ENCODE measurements at regions not wholly inside any gene's neighbourhood (a gene's known extent, or its start where the extent isn't known, plus 50 kb on each side); places are given as distances from the start of the nearest gene placed in this dataset.

- Histone ChIP-seq H3K9me3 (no peaks in the 10 kb centered on the region), H3K27me3 (replicated peaks in 1 of 2; ENCODE audit: control insufficient read depth in 2 of 2, extremely low read depth in 1 of 2, insufficient read depth in 2 of 2, low read length in 1 of 2) (peaks cover 13 to 17% of the 10 kb centered on the region in 2 experiments), H3K4me1 (ENCODE audit: control insufficient read depth in 1 of 2, extremely low read depth in 1 of 2, insufficient read depth in 2 of 2, low read length in 2 of 2) (peaks cover 0 to 12% of the 10 kb centered on the region in 2 experiments), H3K36me3 (ENCODE audit: control insufficient read depth in 2 of 2, extremely low read depth in 1 of 2, insufficient read depth in 1 of 2, low read length in 1 of 2) (no peaks in the 10 kb centered on the region), H3K4me3 (ENCODE audit: control insufficient read depth in 1 of 2, extremely low read depth in 1 of 2, low read length in 1 of 2) (no peak overlapping the region), H3K27ac (ENCODE audit: low read length) (no peak overlapping the region)
- Mint-ChIP-seq H3K4me1 (peaks cover 14 to 17% (median 15%) of the 10 kb centered on the region in 3 donors), H3K9me3 (no peaks in the 10 kb centered on the region), H3K27me3 (peaks cover 32 to 54% of the 10 kb centered on the region in 2 donors), H3K27ac (no peak overlapping the region), H3K4me3 (no peak overlapping the region), H3K36me3 (no peaks in the 10 kb centered on the region)
- ATAC-seq (replicated peaks in 1 of 4) (no peak), DNase-seq (no peak)
- 100% methylated on average over 1 of the region's 4 CpGs for WGBS (ENCODE audit: insufficient coverage)
- ChIA-PET CTCF (no interaction called here), POLR2A (no interaction called here)
Observed at GRCh38 chr13:74571811-74572210, 437.6 kb upstream of the KLF12 start.

- ChIA-PET CTCF (no interaction called here), POLR2A (no interaction called here)
- Mint-ChIP-seq H3K4me3 (no peak overlapping the region), H3K4me1 (peaks cover 8 to 11% (median 9%) of the 10 kb centered on the region in 3 donors), H3K27ac (no peak overlapping the region), H3K9me3 (no peaks in the 10 kb centered on the region), H3K27me3 (peaks cover 23 to 45% of the 10 kb centered on the region in 2 donors), H3K36me3 (no peaks in the 10 kb centered on the region)
- no peak for ATAC-seq (replicated peaks in 1 of 4)
- H3K36me3 ChIP-seq (ENCODE audit: control insufficient read depth in 2 of 2, extremely low read depth in 1 of 2, insufficient read depth in 1 of 2, low read length in 1 of 2), result no peaks in the 10 kb centered on the region
- peaks cover 10 to 13% of the 10 kb centered on the region in 2 experiments for H3K27me3 ChIP-seq (replicated peaks in 1 of 2; ENCODE audit: control insufficient read depth in 2 of 2, extremely low read depth in 1 of 2, insufficient read depth in 2 of 2, low read length in 1 of 2)
- no peak for DNase-seq
- no peak overlapping the region for H3K27ac ChIP-seq (ENCODE audit: low read length)
- H3K4me1 ChIP-seq (ENCODE audit: control insufficient read depth in 1 of 2, extremely low read depth in 1 of 2, insufficient read depth in 2 of 2, low read length in 2 of 2), result peaks cover 0 to 9% of the 10 kb centered on the region in 2 experiments
- H3K9me3 ChIP-seq, result no peaks in the 10 kb centered on the region
- WGBS (ENCODE audit: insufficient coverage), result no CpG with 5 or more reads among the region's 2 CpGs
- no peak overlapping the region for H3K4me3 ChIP-seq (ENCODE audit: control insufficient read depth in 1 of 2, extremely low read depth in 1 of 2, low read length in 1 of 2)
Observed at GRCh38 chr13:74570834-74571233, 436.6 kb upstream of the KLF12 start.

DNA sequence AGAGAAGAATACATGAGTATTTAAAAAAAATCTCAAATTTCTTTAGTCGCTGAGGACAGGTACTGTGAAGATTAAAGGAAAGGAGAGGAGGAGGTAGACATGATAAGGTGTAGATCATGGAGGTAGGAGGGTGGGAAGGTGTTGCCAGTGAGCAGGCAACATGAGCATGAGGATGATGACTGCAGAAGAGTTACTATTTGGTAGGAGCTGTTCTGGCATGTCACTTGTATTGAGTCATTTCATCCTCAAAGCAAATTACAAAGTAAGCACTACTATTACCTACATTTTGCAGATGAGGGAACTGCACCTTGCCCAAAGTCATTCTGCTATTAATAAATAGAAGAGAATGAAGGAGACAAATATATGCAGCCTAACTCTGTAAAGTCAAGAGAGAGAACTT is 435.8 kb upstream of the KLF12 start:
- no peak overlapping the region for H3K27ac Mint-ChIP-seq
- 75% methylated on average over 1 of the region's 1 CpG for WGBS (ENCODE audit: insufficient coverage)
- H3K27me3 Mint-ChIP-seq, result peaks cover 17 to 40% of the 10 kb centered on the region in 2 donors
- ChIA-PET CTCF (no interaction called here), POLR2A (no interaction called here)
- peaks cover 2 to 3% (median 3%) of the 10 kb centered on the region in 3 donors for H3K4me1 Mint-ChIP-seq
- peaks cover 5 to 8% of the 10 kb centered on the region in 2 experiments for H3K27me3 ChIP-seq (replicated peaks in 1 of 2; ENCODE audit: control insufficient read depth in 2 of 2, extremely low read depth in 1 of 2, insufficient read depth in 2 of 2, low read length in 1 of 2)
- no peaks in the 10 kb centered on the region for H3K36me3 Mint-ChIP-seq
- DNase-seq (no peak), ATAC-seq (replicated peaks in 1 of 4) (no peak)
- peaks cover 0 to 1% of the 10 kb centered on the region in 2 experiments for H3K4me1 ChIP-seq (ENCODE audit: control insufficient read depth in 1 of 2, extremely low read depth in 1 of 2, insufficient read depth in 2 of 2, low read length in 2 of 2)
- H3K4me3 ChIP-seq (ENCODE audit: control insufficient read depth in 1 of 2, extremely low read depth in 1 of 2, low read length in 1 of 2), result no peak overlapping the region
- H3K27ac ChIP-seq (ENCODE audit: low read length), result no peak overlapping the region
- no peaks in the 10 kb centered on the region for H3K9me3 ChIP-seq
- no peak overlapping the region for H3K4me3 Mint-ChIP-seq
- H3K36me3 ChIP-seq (ENCODE audit: control insufficient read depth in 2 of 2, extremely low read depth in 1 of 2, insufficient read depth in 1 of 2, low read length in 1 of 2), result no peaks in the 10 kb centered on the region
- no peaks in the 10 kb centered on the region for H3K9me3 Mint-ChIP-seq

- DNase-seq (no peak), ATAC-seq (replicated peaks in 1 of 4) (no peak)
- no peak overlapping the region for H3K27ac Mint-ChIP-seq
- peaks cover 10 to 32% of the 10 kb centered on the region in 2 donors for H3K27me3 Mint-ChIP-seq
- H3K36me3 Mint-ChIP-seq, result no peaks in the 10 kb centered on the region
- Histone ChIP-seq H3K4me1 (ENCODE audit: control insufficient read depth in 1 of 2, extremely low read depth in 1 of 2, insufficient read depth in 2 of 2, low read length in 2 of 2) (no peaks in the 10 kb centered on the region), H3K27me3 (replicated peaks in 1 of 2; ENCODE audit: control insufficient read depth in 2 of 2, extremely low read depth in 1 of 2, insufficient read depth in 2 of 2, low read length in 1 of 2) (peaks cover 2 to 3% of the 10 kb centered on the region in 2 experiments), H3K27ac (ENCODE audit: low read length) (no peak overlapping the region), H3K36me3 (ENCODE audit: control insufficient read depth in 2 of 2, extremely low read depth in 1 of 2, insufficient read depth in 1 of 2, low read length in 1 of 2) (no peaks in the 10 kb centered on the region), H3K9me3 (no peaks in the 10 kb centered on the region), H3K4me3 (ENCODE audit: control insufficient read depth in 1 of 2, extremely low read depth in 1 of 2, low read length in 1 of 2) (no peak overlapping the region)
- ChIA-PET CTCF (no interaction called here), POLR2A (interaction anchor here in 1 of 2 donors (0.6 kb wide), 1 partner anchor 1666 kb away, joined by 4 read pairs; no protein-coding TSS in a partner anchor)
- no peak overlapping the region for H3K4me3 Mint-ChIP-seq
- no CpG with 5 or more reads among the region's 1 CpG for WGBS (ENCODE audit: insufficient coverage)
- H3K9me3 Mint-ChIP-seq, result no peaks in the 10 kb centered on the region
- H3K4me1 Mint-ChIP-seq, result no peaks in the 10 kb centered on the region
Observed at GRCh38 chr13:74569251-74569650, 435.0 kb upstream of the KLF12 start.

DNA sequence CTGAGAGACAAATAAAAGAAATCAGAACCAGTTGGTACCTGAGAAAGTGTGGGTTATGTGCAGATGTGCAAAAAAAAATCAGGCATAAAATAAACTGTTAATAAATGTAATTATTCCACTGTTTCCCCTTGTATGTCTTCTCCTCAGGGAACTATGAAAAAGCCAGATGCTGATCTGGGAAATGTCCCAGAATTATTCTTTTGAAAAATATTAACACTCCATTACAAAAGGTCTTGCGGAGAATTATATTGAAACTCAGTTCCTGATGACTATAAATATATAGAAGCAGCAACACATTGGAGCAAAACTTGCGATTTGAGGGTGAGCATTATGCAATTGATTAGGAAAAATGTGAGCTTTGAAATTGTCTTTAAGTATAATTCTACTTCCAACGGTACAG is 433.3 kb upstream of the KLF12 start:
- no peak overlapping the region for H3K4me3 Mint-ChIP-seq
- no peaks in the 10 kb centered on the region for H3K4me1 Mint-ChIP-seq
- no peak overlapping the region for H3K4me3 ChIP-seq (ENCODE audit: control insufficient read depth in 1 of 2, extremely low read depth in 1 of 2, low read length in 1 of 2)
- H3K27ac Mint-ChIP-seq, result no peak overlapping the region
- no peaks in the 10 kb centered on the region for H3K4me1 ChIP-seq (ENCODE audit: control insufficient read depth in 1 of 2, extremely low read depth in 1 of 2, insufficient read depth in 2 of 2, low read length in 2 of 2)
- DNase-seq, result no peak
- peaks cover under 1 to 22% of the 10 kb centered on the region in 2 donors for H3K27me3 Mint-ChIP-seq
- H3K27me3 ChIP-seq (replicated peaks in 1 of 2; ENCODE audit: control insufficient read depth in 2 of 2, extremely low read depth in 1 of 2, insufficient read depth in 2 of 2, low read length in 1 of 2), result no peaks in the 10 kb centered on the region
- no peaks in the 10 kb centered on the region for H3K9me3 ChIP-seq
- no peaks in the 10 kb centered on the region for H3K36me3 Mint-ChIP-seq
- WGBS (ENCODE audit: insufficient coverage), result no CpG with 5 or more reads among the region's 3 CpGs
- CTCF ChIA-PET, result no interaction called here
- H3K9me3 Mint-ChIP-seq, result no peaks in the 10 kb centered on the region
- H3K36me3 ChIP-seq (ENCODE audit: control insufficient read depth in 2 of 2, extremely low read depth in 1 of 2, insufficient read depth in 1 of 2, low read length in 1 of 2), result no peaks in the 10 kb centered on the region
- POLR2A ChIA-PET, result no interaction called here
- ATAC-seq (replicated peaks in 1 of 4), result no peak
- H3K27ac ChIP-seq (ENCODE audit: low read length), result no peak overlapping the region

- Histone ChIP-seq H3K27me3 (replicated peaks in 1 of 2; ENCODE audit: control insufficient read depth in 2 of 2, extremely low read depth in 1 of 2, insufficient read depth in 2 of 2, low read length in 1 of 2) (no peaks in the 10 kb centered on the region), H3K4me3 (ENCODE audit: control insufficient read depth in 1 of 2, extremely low read depth in 1 of 2, low read length in 1 of 2) (no peak overlapping the region), H3K36me3 (ENCODE audit: control insufficient read depth in 2 of 2, extremely low read depth in 1 of 2, insufficient read depth in 1 of 2, low read length in 1 of 2) (no peaks in the 10 kb centered on the region), H3K9me3 (no peaks in the 10 kb centered on the region), H3K27ac (ENCODE audit: low read length) (no peak overlapping the region), H3K4me1 (ENCODE audit: control insufficient read depth in 1 of 2, extremely low read depth in 1 of 2, insufficient read depth in 2 of 2, low read length in 2 of 2) (no peaks in the 10 kb centered on the region)
- Mint-ChIP-seq H3K27ac (no peak overlapping the region), H3K4me3 (no peak overlapping the region), H3K36me3 (no peaks in the 10 kb centered on the region), H3K4me1 (no peaks in the 10 kb centered on the region), H3K9me3 (no peaks in the 10 kb centered on the region), H3K27me3 (peaks cover 0 to 3% of the 10 kb centered on the region in 2 donors)
- no CpG with 5 or more reads among the region's 1 CpG for WGBS (ENCODE audit: insufficient coverage)
- ATAC-seq (replicated peaks in 1 of 4) (no peak), DNase-seq (no peak)
- POLR2A ChIA-PET, result no interaction called here
- CTCF ChIA-PET, result no interaction called here
Observed at GRCh38 chr13:74562381-74562780, 428.2 kb upstream of the KLF12 start.

GRCh38 chr13:74561155-74561554 is 427.0 kb upstream of the KLF12 start:
- Mint-ChIP-seq H3K27ac (no peak overlapping the region), H3K9me3 (no peaks in the 10 kb centered on the region), H3K36me3 (no peaks in the 10 kb centered on the region), H3K4me3 (no peak overlapping the region), H3K27me3 (no peaks in the 10 kb centered on the region), H3K4me1 (no peaks in the 10 kb centered on the region)
- no peak overlapping the region for H3K4me3 ChIP-seq (ENCODE audit: control insufficient read depth in 1 of 2, extremely low read depth in 1 of 2, low read length in 1 of 2)
- H3K36me3 ChIP-seq (ENCODE audit: control insufficient read depth in 2 of 2, extremely low read depth in 1 of 2, insufficient read depth in 1 of 2, low read length in 1 of 2), result no peaks in the 10 kb centered on the region
- ChIA-PET POLR2A (no interaction called here), CTCF (no interaction called here)
- no peak for ATAC-seq (replicated peaks in 1 of 4)
- H3K9me3 ChIP-seq, result no peaks in the 10 kb centered on the region
- H3K27me3 ChIP-seq (replicated peaks in 1 of 2; ENCODE audit: control insufficient read depth in 2 of 2, extremely low read depth in 1 of 2, insufficient read depth in 2 of 2, low read length in 1 of 2), result no peaks in the 10 kb centered on the region
- no peak for DNase-seq
- no peaks in the 10 kb centered on the region for H3K4me1 ChIP-seq (ENCODE audit: control insufficient read depth in 1 of 2, extremely low read depth in 1 of 2, insufficient read depth in 2 of 2, low read length in 2 of 2)
- H3K27ac ChIP-seq (ENCODE audit: low read length), result no peak overlapping the region
